Erythroblast (primary cell): ENCODE measurements at regions not wholly inside any gene's neighbourhood (a gene's known extent, or its start where the extent isn't known, plus 50 kb on each side); places are given as distances from the start of the nearest gene placed in this dataset.

ENCODE experiments used
- GATA1 ChIP-seq: IDR thresholded peaks from 2 replicates; pipeline ENCODE4 v1.6.1; 2011; ENCODE audit warnings: low read depth, mild to moderate bottlenecking, control low read depth, low read length, moderate library complexity
- POLR2A ChIP-seq: IDR thresholded peaks from 2 replicates; pipeline ENCODE4 v1.6.1; 2011; ENCODE audit warnings: mild to moderate bottlenecking, low read length

- TF ChIP-seq POLR2A (no peak), GATA1 (no peak)
These were observed 271.6 kb upstream of the ARSJ start for GRCh38 chr4:114251020-114251419.
